Thymus (tissue), 11 donors: ENCODE measurements at regions not wholly inside any gene's neighbourhood (a gene's known extent, or its start where the extent isn't known, plus 50 kb on each side); places are given as distances from the start of the nearest gene placed in this dataset.
"Not testable (repeated sequence)": the region's sequence is repeated elsewhere in the genome, so short reads cannot be mapped to it uniquely, and the experiment has no call there.

Experiments
- DNase-seq, 9 donors: peaks; one replicate each; pipeline ENCODE4 v3.0.0-alpha.2; 2013; ENCODE audit warnings: low spot score in 9 of 9, low read depth in 6 of 9, missing footprints in 1 of 9
- H3K27ac ChIP-seq, 2 donors: one replicate each; pipeline ENCODE4 v1.5.1; 2013; ENCODE audit warnings: control low read depth in 1 of 2, low read depth in 1 of 2, low read length in 1 of 2, mild to moderate bottlenecking in 1 of 2, moderate library complexity in 1 of 2
- H3K27me3 ChIP-seq, 2 donors: one replicate each; pipeline ENCODE4 v1.5.1; 2013; ENCODE audit warnings: low read length in 1 of 2; ENCODE audit not compliant: control insufficient read depth in 2 of 2, insufficient read depth in 1 of 2
- H3K36me3 ChIP-seq, 2 donors: one replicate each; pipeline ENCODE4 v1.5.1; 2013; ENCODE audit warnings: low read length in 1 of 2, mild to moderate bottlenecking in 1 of 2, moderate library complexity in 1 of 2; ENCODE audit not compliant: control insufficient read depth in 2 of 2, insufficient read depth in 2 of 2
- H3K4me1 ChIP-seq, 2 donors: one replicate each; pipeline ENCODE4 v1.5.1; 2013; ENCODE audit warnings: low read length in 2 of 2; ENCODE audit not compliant: control insufficient read depth in 2 of 2, insufficient read depth in 2 of 2
- H3K4me3 ChIP-seq, 2 donors: one replicate each; pipeline ENCODE4 v1.5.1; 2013; ENCODE audit warnings: low read length in 2 of 2, control low read depth in 1 of 2, mild to moderate bottlenecking in 1 of 2
- H3K9me3 ChIP-seq, 2 donors: one replicate each; pipeline ENCODE4 v1.5.1; 2013; ENCODE audit warnings: low read length in 1 of 2, mild to moderate bottlenecking in 1 of 2; ENCODE audit not compliant: control insufficient read depth in 2 of 2, insufficient read depth in 1 of 2
- WGBS: extraction: QIAGEN DNeasy Blood & Tissue Kit; methylation state at CpG from one replicate; pipeline ENCODE4 v1.1.7; 2013; 5-methylcytosine and 5-hydroxymethylcytosine counted together
- donor health status: healthy.

GRCh38 chr1:182259229-182259872 lies 132.2 kb downstream of the GLUL start:
- Histone ChIP-seq H3K36me3 (no peaks in the 10 kb centered on the region), H3K9me3 (no peaks in the 10 kb centered on the region), H3K4me3 (no peak overlapping the region), H3K27ac (peak overlapping the region; percentile 93 to 95), H3K27me3 (no peaks in the 10 kb centered on the region), H3K4me1 (peaks cover 17 to 25% of the 10 kb centered on the region in 2 donors)
- peak; percentile 64 to 92 (median 77) for DNase-seq
- 1% methylated on average over 4 of the region's 4 CpGs for WGBS

GRCh38 chr1:182257369-182258063 lies 134.1 kb downstream of the GLUL start:
- WGBS = 71% methylated on average over 2 of the region's 2 CpGs
- no peak for DNase-seq
- H3K4me3 ChIP-seq = no peak overlapping the region
- H3K36me3 ChIP-seq = no peaks in the 10 kb centered on the region
- H3K27ac ChIP-seq = no peak overlapping the region
- no peaks in the 10 kb centered on the region for H3K27me3 ChIP-seq
- H3K9me3 ChIP-seq = no peaks in the 10 kb centered on the region
- H3K4me1 ChIP-seq = peaks cover 17 to 25% of the 10 kb centered on the region in 2 donors

- Histone ChIP-seq H3K27ac (no peak overlapping the region), H3K36me3 (no peaks in the 10 kb centered on the region), H3K27me3 (no peaks in the 10 kb centered on the region), H3K4me3 (no peak overlapping the region), H3K4me1 (peaks cover 17 to 22% of the 10 kb centered on the region in 2 donors), H3K9me3 (no peaks in the 10 kb centered on the region)
- no peak for DNase-seq
- 94% methylated on average over 4 of the region's 4 CpGs for WGBS
Measured at GRCh38 chr1:182256931-182257330, 134.7 kb downstream of the GLUL start.

- H3K9me3 ChIP-seq = no peaks in the 10 kb centered on the region
- DNase-seq = no peak
- H3K27ac ChIP-seq = no peak overlapping the region
- no peaks in the 10 kb centered on the region for H3K36me3 ChIP-seq
- no peak overlapping the region for H3K4me3 ChIP-seq
- H3K27me3 ChIP-seq = no peaks in the 10 kb centered on the region
- H3K4me1 ChIP-seq = peaks cover 14 to 19% of the 10 kb centered on the region in 2 donors
- WGBS = 98% methylated on average over 4 of the region's 4 CpGs
Measured at GRCh38 chr1:182255494-182255893, 136.1 kb downstream of the GLUL start.

GRCh38 chr1:182253319-182253860 lies 138.2 kb downstream of the GLUL start:
- H3K27ac ChIP-seq = no peak overlapping the region
- no peaks in the 10 kb centered on the region for H3K36me3 ChIP-seq
- H3K9me3 ChIP-seq = no peaks in the 10 kb centered on the region
- WGBS = 94% methylated on average over 7 of the region's 7 CpGs
- H3K4me1 ChIP-seq = no peaks in the 10 kb centered on the region
- H3K4me3 ChIP-seq = no peak overlapping the region
- no peak for DNase-seq
- H3K27me3 ChIP-seq = no peaks in the 10 kb centered on the region

- H3K27me3 ChIP-seq = no peaks in the 10 kb centered on the region
- no peaks in the 10 kb centered on the region for H3K36me3 ChIP-seq
- WGBS = 95% methylated on average over 1 of the region's 1 CpG
Measured at GRCh38 chr1:182251561-182251960, 140.0 kb downstream of the GLUL start.

GRCh38 chr1:182249201-182249676 lies 142.4 kb downstream of the GLUL start:
- H3K9me3 ChIP-seq = no peaks in the 10 kb centered on the region
- no peak overlapping the region for H3K4me3 ChIP-seq
- WGBS = 88% methylated on average over 14 of the region's 15 CpGs
- no peak for DNase-seq
- H3K4me1 ChIP-seq = no peaks in the 10 kb centered on the region
- H3K27ac ChIP-seq = no peak overlapping the region
- no peaks in the 10 kb centered on the region for H3K36me3 ChIP-seq
- no peaks in the 10 kb centered on the region for H3K27me3 ChIP-seq

More at GRCh38 chr1:182251561-182251960, 140.0 kb downstream of the GLUL start:
- Histone ChIP-seq H3K4me3 (no peak overlapping the region), H3K4me1 (no peaks in the 10 kb centered on the region), H3K27ac (no peak overlapping the region), H3K9me3 (no peaks in the 10 kb centered on the region)
- no peak for DNase-seq

- DNase-seq = no peak
- Histone ChIP-seq H3K9me3 (no peaks in the 10 kb centered on the region), H3K4me3 (no peak overlapping the region), H3K36me3 (no peaks in the 10 kb centered on the region), H3K4me1 (no peaks in the 10 kb centered on the region), H3K27ac (no peak overlapping the region), H3K27me3 (no peaks in the 10 kb centered on the region)
- 95% methylated on average over 5 of the region's 5 CpGs for WGBS
Measured at GRCh38 chr1:182248721-182249120, 142.9 kb downstream of the GLUL start.

GRCh38 chr1:182247813-182248212 lies 143.8 kb downstream of the GLUL start:
- H3K27me3 ChIP-seq, H3K36me3 ChIP-seq, H3K9me3 ChIP-seq, H3K4me1 ChIP-seq, H3K4me3 ChIP-seq, H3K27ac ChIP-seq, DNase-seq: not testable (repeated sequence)
- WGBS = 99% methylated on average over 2 of the region's 2 CpGs
